Skeletal muscle cell (primary cell): ENCODE measurements at regions not wholly inside any gene's neighbourhood (a gene's known extent, or its start where the extent isn't known, plus 50 kb on each side); places are given as distances from the start of the nearest gene placed in this dataset.
"Not testable (repeated sequence)": the region's sequence is repeated elsewhere in the genome, so short reads cannot be mapped to it uniquely, and the experiment has no call there.

Experiments
- DNase-seq: peaks from one replicate; pipeline ENCODE4 v3.0.0-alpha.2; 2010; ENCODE audit warnings: low read depth
- H3K4me3 ChIP-seq: 2 replicates; pipeline ENCODE4 v1.5.1; 2011; ENCODE audit warnings: low read depth, mild to moderate bottlenecking, control low read depth, low read length, moderate library complexity

DNA sequence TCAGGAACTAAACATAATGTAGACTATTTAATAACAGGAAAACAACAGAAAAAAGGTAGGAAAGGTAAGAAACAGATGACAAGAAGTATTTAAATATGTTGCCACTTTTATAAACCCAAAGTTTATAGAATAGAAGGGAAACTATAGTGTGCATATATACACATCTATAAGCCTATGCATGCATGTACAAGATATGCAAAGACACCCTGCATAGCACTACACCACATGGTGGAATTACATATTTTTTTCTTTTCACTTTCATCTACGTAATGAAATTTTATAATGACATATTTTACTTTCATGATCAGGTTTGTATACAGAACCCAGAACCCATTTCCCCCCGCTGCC, 136.8 kb downstream of the MEX3B start:
- no peak overlapping the region for H3K4me3 ChIP-seq
- DNase-seq = no peak

DNA sequence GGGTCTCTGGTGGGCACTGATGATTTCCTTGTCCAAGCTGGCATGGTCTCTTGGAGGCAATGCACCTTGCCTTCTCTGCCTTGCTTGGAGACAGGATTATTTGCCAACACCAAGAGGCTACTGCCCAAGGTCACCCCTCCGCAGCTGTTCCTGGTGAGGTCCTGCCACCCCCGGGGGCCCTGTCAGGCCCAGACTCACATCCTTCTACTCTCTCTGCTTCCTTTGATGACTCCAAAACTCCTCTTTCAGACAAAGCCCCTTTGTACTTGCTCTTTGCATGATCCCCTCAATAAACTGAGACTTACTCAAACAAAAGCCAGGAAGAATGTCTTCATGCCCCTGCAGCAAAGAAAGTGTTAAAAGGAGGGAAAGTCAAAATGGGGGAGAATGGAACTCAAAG, 137.7 kb downstream of the MEX3B start:
- no peak for DNase-seq
- H3K4me3 ChIP-seq = no peak overlapping the region

DNA sequence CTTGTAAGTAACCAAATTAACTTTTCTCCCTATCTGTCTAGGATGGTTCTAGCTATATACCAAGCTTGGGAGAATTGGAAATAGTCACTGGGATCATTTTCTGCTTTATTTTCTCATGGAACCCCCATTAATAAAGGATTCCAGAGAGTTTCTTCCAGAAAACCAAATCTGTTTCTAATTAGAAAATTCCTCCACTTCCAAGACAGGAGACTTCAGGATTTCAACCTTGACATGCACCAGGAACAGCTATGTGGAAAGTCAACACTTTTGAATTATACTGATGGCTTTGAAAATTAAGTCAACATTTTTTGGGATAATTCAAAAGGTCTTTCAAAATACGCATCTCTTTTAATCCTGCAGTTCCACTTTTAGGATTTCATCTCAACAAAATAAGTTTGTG, 138.3 kb downstream of the MEX3B start:
- no peak for DNase-seq
- H3K4me3 ChIP-seq = no peak overlapping the region

DNA sequence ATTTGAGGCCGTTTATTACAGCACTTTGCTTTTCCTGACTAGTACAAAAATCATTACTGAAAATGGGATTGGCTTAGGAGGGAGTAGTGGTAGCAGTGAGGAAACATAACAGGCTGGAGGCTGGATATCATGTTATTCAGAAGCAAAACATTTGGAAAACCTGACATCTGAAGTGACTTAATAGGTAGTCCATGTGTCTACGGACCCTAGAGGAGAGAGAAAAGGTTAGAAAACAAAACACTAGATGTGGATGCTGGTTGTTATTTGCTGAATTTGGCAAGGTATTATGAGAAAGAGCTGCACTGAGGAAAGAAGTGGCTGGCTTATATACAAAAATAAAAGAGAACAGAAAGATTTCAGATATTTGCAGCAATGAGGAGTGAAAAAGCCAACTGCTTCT, 139.9 kb downstream of the MEX3B start:
- DNase-seq = no peak
- no peak overlapping the region for H3K4me3 ChIP-seq

DNA sequence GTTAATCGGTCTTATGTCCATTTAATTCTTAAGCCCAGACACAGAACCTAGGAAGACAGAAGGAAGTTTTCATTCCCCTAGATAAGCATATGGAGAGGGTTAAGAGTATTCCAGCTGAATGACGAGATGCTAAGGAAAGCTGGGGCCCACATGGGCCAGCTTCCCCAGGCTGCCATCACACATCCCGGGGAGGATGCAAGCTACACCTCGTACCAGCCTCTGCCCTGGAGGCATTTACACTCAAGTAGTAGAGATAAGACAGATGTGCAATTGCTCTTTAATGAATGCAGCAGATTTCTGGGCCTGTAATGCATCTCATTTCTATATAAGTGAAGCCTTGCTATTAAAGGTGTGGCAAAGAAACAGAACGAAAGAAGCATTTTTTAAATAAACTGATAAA, 144.5 kb downstream of the MEX3B start:
- DNase-seq = no peak
- H3K4me3 ChIP-seq = no peak overlapping the region

DNA sequence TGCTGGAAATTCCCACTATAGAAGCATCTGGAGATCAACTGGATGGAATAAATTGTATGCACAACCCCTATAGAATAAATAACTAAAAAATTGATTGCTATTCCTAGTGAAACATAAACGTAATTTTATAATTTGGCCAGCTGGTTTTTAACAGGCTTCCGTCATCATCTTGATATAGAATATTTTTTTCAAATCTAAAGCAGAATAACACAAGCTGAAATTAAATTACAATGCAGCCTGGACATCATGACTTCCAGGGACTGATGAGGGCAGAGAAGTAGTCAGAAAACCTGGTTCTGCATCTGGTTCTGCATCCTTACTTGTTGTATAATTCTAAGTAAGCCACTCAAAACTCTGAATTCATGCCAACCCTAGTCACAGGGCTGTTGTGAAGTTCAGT, 146.1 kb downstream of the MEX3B start:
- DNase-seq = no peak
- H3K4me3 ChIP-seq = no peak overlapping the region

DNA sequence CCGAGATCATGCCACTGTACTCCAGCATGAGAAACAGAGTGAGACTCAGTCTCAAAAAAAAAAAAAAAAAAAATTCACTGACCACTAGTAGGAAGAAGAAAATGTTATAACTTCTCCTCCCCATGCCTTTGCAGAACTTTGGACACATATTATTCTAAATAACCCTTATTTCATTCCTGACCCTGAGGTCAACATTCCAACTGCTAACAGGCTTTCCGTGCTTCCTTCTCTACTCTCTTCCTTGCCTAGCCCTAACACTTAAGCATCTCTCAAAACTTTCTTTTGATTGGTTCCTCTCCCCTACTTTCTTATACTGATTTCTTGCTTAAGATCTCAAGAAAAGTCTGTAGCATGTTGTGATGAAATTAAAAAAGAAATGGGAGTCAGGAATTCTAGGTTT, 146.8 kb downstream of the MEX3B start:
- DNase-seq = no peak
- H3K4me3 ChIP-seq = no peak overlapping the region

- DNase-seq = no peak
- no peak overlapping the region for H3K4me3 ChIP-seq
These were observed 148.7 kb downstream of the MEX3B start for GRCh38 chr15:81897057-81897677.

GRCh38 chr15:81896356-81896755, 149.5 kb downstream of the MEX3B start:
- DNase-seq = no peak
- no peak overlapping the region for H3K4me3 ChIP-seq

DNA sequence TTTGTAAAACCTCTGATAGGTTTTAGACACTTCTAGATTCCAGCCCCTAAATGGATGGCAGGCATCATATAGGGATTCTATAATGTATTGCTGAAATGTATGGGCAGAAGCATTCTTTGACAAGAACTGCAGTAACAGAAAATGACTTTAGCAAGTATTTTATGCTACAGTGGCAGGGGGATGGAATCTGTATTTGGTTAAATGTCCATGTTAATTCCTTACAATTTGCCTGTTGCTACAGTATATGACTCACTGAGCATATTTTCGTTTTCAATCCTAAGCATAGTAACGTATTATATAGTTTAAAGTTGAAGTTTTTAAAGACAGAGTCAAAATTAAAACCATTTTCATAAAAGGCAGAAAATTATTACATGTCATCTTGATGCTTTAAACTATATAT, 150.1 kb downstream of the MEX3B start:
- DNase-seq = no peak

GRCh38 chr15:81894061-81894460, 151.8 kb downstream of the MEX3B start:
- DNase-seq = no peak
- no peak overlapping the region for H3K4me3 ChIP-seq

More for the DNA sequence above, 150.1 kb downstream of the MEX3B start:
- H3K4me3 ChIP-seq = no peak overlapping the region

DNA sequence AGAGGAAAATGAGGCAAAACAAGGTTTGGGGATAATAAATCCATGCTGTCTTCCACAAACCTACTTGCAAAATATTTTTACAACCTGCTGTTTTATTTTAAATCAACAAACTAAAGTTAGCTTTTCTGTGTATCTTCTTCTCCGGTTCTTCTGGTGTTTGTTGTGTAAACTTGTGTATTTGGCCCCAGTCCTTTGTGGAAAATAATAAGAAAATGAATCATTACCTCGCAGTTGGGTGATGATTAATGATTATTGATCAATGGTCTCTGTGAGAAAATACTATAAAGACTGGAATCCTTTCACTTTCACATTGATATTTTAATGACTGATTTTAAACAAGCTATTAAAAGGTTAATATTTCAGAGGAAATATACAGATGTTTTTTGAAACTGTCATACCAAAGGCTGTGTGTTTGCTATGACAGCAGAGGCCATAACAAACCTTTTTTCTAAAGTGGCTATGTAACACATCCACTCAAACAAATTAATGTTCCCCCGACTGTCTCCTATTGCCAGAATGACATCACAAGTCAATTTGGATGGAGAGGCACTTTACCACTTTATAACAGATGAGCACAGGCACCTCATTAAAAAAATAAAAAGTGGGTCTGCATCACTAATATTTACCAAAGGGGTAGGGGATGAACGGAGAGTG, 152.5 kb downstream of the MEX3B start:
- no peak for DNase-seq
- H3K4me3 ChIP-seq = no peak overlapping the region

GRCh38 chr15:81890496-81890895, 155.3 kb downstream of the MEX3B start:
- no peak overlapping the region for H3K4me3 ChIP-seq
- no peak for DNase-seq

GRCh38 chr15:81889485-81889881, 156.3 kb downstream of the MEX3B start:
- DNase-seq = no peak
- H3K4me3 ChIP-seq = no peak overlapping the region

DNA sequence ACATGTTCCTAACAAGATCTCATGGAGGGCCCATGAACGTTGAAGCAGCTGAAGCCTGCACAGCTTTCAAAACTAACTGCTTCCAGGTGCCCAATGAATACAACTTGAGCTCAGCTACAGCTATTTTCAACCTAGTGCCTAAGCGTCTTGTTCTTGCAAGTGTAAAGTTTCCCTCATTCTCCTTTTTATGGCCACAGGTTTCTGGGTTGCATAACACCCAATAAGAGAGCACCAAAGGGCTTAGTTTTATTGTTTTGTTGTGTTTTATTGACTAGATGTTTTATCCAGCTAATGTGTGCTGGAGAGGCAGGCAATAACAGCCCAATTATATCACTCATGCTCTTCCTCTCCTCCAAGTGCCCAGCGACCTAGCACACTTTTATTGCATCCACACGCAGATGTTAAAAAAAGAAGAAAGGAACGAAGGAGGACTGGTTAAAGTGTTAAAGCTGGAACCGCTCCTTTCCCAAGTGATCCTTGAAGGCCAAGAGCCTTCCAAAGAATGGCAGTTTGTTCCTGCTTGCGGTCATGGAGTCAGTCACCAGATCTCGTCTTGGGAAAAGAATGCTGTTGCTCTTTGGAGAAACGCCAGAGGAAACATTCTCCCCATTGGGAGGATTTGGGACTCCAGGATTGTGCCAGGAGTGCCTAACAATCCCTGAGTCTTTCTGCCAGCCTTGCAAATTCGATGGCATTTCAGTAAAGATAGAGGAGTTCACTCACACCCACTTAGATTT, 156.9 kb downstream of the MEX3B start:
- DNase-seq = no peak
- H3K4me3 ChIP-seq = no peak overlapping the region

DNA sequence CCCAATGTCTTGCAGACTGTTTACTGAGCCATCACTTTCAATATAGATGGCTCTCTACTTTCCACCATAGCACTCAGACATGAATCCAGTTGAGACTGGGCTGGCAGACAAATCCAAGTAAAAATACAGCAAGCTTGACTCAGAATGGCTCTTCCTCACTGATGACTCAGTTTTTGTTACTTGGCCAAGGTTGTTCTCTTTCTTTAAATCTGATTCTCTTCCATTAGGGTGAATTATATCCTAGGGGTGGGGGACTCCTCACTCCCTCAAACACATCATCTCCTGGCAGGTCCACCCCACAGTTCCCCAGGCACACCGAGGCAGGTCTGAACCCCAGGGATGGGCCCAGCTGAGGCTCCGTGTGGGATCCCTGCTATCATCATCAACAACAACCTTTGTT, 157.9 kb downstream of the MEX3B start:
- DNase-seq = peak; percentile 62

DNA sequence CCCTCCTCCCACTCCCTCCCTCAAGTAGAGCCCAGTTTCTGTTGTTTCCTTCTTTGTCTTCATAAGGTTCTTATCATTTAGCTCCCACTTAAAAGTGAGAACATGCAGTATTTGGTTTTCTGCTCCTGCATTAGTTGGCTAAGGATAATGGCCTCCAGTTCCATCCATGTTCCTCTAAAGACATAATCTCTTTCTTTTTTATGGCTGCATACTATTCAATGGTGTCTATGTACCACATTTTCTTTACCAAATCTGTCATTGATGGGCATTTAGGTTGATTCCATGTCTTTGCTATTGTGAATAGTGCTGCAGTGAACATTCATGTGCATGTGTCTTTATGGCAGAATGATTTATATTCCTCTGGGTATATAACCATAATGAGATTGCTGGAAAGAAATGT, 158.6 kb downstream of the MEX3B start:
- not testable (repeated sequence) for H3K4me3 ChIP-seq, DNase-seq

More for the DNA sequence above, 157.9 kb downstream of the MEX3B start:
- no peak overlapping the region for H3K4me3 ChIP-seq

- peak; percentile 60 for DNase-seq
- H3K4me3 ChIP-seq = no peak overlapping the region
These were observed 159.2 kb downstream of the MEX3B start for GRCh38 chr15:81886591-81886990.

GRCh38 chr15:81886080-81886479, 159.7 kb downstream of the MEX3B start:
- no peak overlapping the region for H3K4me3 ChIP-seq
- no peak for DNase-seq

DNA sequence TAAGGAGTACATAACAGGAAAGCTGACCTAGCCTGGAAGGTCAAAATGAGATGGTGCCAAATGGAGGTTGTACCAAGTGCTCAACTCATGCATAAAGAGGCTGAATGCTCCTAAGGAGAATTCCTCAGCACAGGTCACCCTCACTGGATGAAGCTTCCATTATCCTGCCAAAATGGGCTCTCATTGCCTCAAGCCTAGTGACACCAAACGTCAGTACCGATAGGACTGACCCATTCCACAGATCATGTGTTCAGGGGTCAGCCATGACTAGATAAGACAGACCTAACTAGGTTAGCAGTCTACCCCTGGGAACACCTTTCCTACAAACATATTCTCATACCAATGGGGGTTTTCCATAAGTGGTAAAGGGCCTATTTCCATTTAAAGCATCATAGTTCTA, 160.7 kb downstream of the MEX3B start:
- DNase-seq = no peak
- H3K4me3 ChIP-seq = no peak overlapping the region

GRCh38 chr15:81882504-81882903, 163.3 kb downstream of the MEX3B start:
- DNase-seq = no peak
- H3K4me3 ChIP-seq = no peak overlapping the region
